GM12878 (cell line): ENCODE measurements at regions not wholly inside any gene's neighbourhood (a gene's known extent, or its start where the extent isn't known, plus 50 kb on each side); places are given as distances from the start of the nearest gene placed in this dataset.

Experiments
- ATAC-seq: fragments of 200-7000 bp; cut with Tn5 transposase; 3 replicates; pipeline ENCODE4 v1.9.1; 2020; ENCODE audit warnings: mild to moderate bottlenecking, moderate library complexity
- BruUV-seq: library from RNA; stranded (reverse); fragments of 400-500 nt; replicated peaks from 2 replicates; lab custom pipeline; 2021; lab: Mats Ljungman, UMichigan
- CTCF ChIA-PET: fragments of 300-600 bp; sonication (Branson Sonifier 250); formaldehyde crosslinking; extraction: SDS; loops from one replicate; lab custom pipeline; 2021; ENCODE audit warnings: inconsistent platforms; lab: Yijun Ruan, JAX
- POLR2A ChIA-PET: fragments of 350-600 bp; formaldehyde crosslinking; extraction: SDS; loops from one replicate; lab custom pipeline; 2021; ENCODE audit warnings: inconsistent platforms; lab: Charles Lee
- RAD21 ChIA-PET: fragments of 300-600 bp; sonication (Branson Sonifier 250); formaldehyde crosslinking; loops from one replicate; lab custom pipeline; 2023; ENCODE audit warnings: antibody characterized with exemption; ENCODE audit not compliant: unreplicated experiment; lab: Charles Lee
- SMC1A ChIA-PET: fragments of 300-600 bp; sonication (Branson Sonifier 250); formaldehyde crosslinking; loops from one replicate; lab custom pipeline; 2023; ENCODE audit not compliant: unreplicated experiment, uncharacterized antibody; lab: Charles Lee
- DNase-seq: peaks from one replicate; pipeline ENCODE4 v3.0.0-alpha.2; 2011; ENCODE audit warnings: low read depth, low spot score
- FAIRE-seq: peaks from 3 replicates; lab custom pipeline; 2011; peaks lifted over from hg19 to GRCh38; lab: Jason Lieb, UNC
- H2AFZ ChIP-seq: 2 replicates; pipeline ENCODE4 v1.6.0; 2011; ENCODE audit warnings: low read depth, low read length, control low read depth; ENCODE audit not compliant: control insufficient read depth
- H3K27ac ChIP-seq: 2 replicates; pipeline ENCODE4 v1.5.1; 2011; ENCODE audit warnings: control low read depth; ENCODE audit not compliant: control insufficient read depth, insufficient read depth
- H3K27me3 ChIP-seq, 2 experiments: replicated peaks in 1 of 2; 2 replicates each; pipeline versions ENCODE4 v1.6.0 to v1.6.1; 2011; ENCODE audit warnings: low read length in 1 of 2; ENCODE audit not compliant: control insufficient read depth in 2 of 2, insufficient read depth in 2 of 2
- H3K36me3 ChIP-seq, 2 experiments: 2 replicates each; pipeline ENCODE4 v1.5.1; 2011; ENCODE audit warnings: low read length in 1 of 2; ENCODE audit not compliant: control insufficient read depth in 2 of 2, insufficient read depth in 2 of 2
- H3K4me1 ChIP-seq: 2 replicates; pipeline ENCODE4 v1.6.1; 2011; ENCODE audit warnings: mild to moderate bottlenecking, low read length, moderate library complexity, mixed read lengths; ENCODE audit not compliant: control insufficient read depth, insufficient read depth
- H3K4me2 ChIP-seq: 2 replicates; pipeline ENCODE4 v1.6.0; 2011; ENCODE audit warnings: control low read depth; ENCODE audit not compliant: control insufficient read depth, insufficient read depth
- H3K4me3 ChIP-seq: fragments of 200-600 bp; sonication (generic); 2 replicates; pipeline ENCODE4 v1.5.1; 2016
- H3K79me2 ChIP-seq: 2 replicates; pipeline ENCODE4 v1.6.0; 2011; ENCODE audit warnings: low read length; ENCODE audit not compliant: control insufficient read depth, insufficient read depth
- H3K9ac ChIP-seq: 2 replicates; pipeline ENCODE4 v1.8.0; 2011; ENCODE audit warnings: low read length, control low read depth, mixed read lengths; ENCODE audit not compliant: control insufficient read depth, insufficient read depth
- H3K9me3 ChIP-seq: replicated peaks from 3 replicates; pipeline ENCODE4 v1.5.1; 2011; ENCODE audit warnings: mild to moderate bottlenecking, low read length; ENCODE audit not compliant: control insufficient read depth, insufficient read depth
- H4K20me1 ChIP-seq: 2 replicates; pipeline ENCODE4 v1.6.0; 2011; ENCODE audit not compliant: control insufficient read depth, insufficient read depth
- BHLHE40 ChIP-seq, 2 experiments: fragments of 450-650 bp in 1 of 2; IDR thresholded peaks; 2 replicates each; pipeline ENCODE4 v1.6.1; 2011 to 2017; ENCODE audit warnings: low read depth in 2 of 2, borderline replicate concordance in 1 of 2, improper control_type of control experiment in 1 of 2, low read length in 1 of 2, mild to moderate bottlenecking in 1 of 2
- FOXK2 ChIP-seq: fragments of 450-650 bp; IDR thresholded peaks from 2 replicates; pipeline ENCODE4 v1.6.1; 2017; ENCODE audit warnings: mild to moderate bottlenecking, moderate library complexity
- GABPA ChIP-seq: IDR thresholded peaks from 2 replicates; pipeline ENCODE4 v1.6.1; 2014; ENCODE audit warnings: antibody characterized with exemption, low read depth, mild to moderate bottlenecking, inconsistent platforms
- MEF2A ChIP-seq: IDR thresholded peaks from 2 replicates; pipeline ENCODE4 v1.6.1; 2011; ENCODE audit warnings: low read depth, mild to moderate bottlenecking, low read length, moderate library complexity; ENCODE audit not compliant: insufficient read depth
- MYC ChIP-seq: IDR thresholded peaks from 2 replicates; pipeline ENCODE4 v1.6.1; 2011; ENCODE audit warnings: mild to moderate bottlenecking, low read length, moderate library complexity, inconsistent platforms; ENCODE audit not compliant: insufficient read depth, insufficient replicate concordance, insufficient read length, severe bottlenecking
- NFYB ChIP-seq: IDR thresholded peaks from 2 replicates; pipeline ENCODE4 v1.6.1; 2011; ENCODE audit warnings: low read depth, mild to moderate bottlenecking, low read length, improper control_type of control experiment, moderate library complexity; ENCODE audit not compliant: insufficient read depth
- NR2C1 ChIP-seq: fragments of 450-650 bp; IDR thresholded peaks from 2 replicates; pipeline ENCODE4 v1.6.1; 2017; ENCODE audit warnings: antibody characterized with exemption, mild to moderate bottlenecking, moderate library complexity
- RFX5 ChIP-seq: IDR thresholded peaks from 2 replicates; pipeline ENCODE4 v1.6.1; 2011; ENCODE audit warnings: low read depth, low read length, improper control_type of control experiment
- SIX5 ChIP-seq: IDR thresholded peaks from 2 replicates; pipeline ENCODE4 v1.6.1; 2011; ENCODE audit warnings: mild to moderate bottlenecking, low read depth, low read length, moderate library complexity; ENCODE audit not compliant: severe bottlenecking
- SMAD5 ChIP-seq: IDR thresholded peaks from 2 replicates; pipeline ENCODE4 v1.6.1; 2016; ENCODE audit warnings: antibody characterized with exemption, low read depth
- WGBS: methylation state at CpG from one replicate; pipeline ENCODE4 v1.1.6; 2016; ENCODE audit warnings: low lambda C conversion rate; ENCODE audit not compliant: insufficient replicate concordance, insufficient coverage; ENCODE audit errors: missing lambda C conversion rate; 5-methylcytosine and 5-hydroxymethylcytosine counted together
- in situ Hi-C: fragments of 300-500 bp; cut with MboI; formaldehyde crosslinking; loops from 9 replicates; pipeline ENCODE4 v1.14.3; 2018; ENCODE audit warnings: mixed read lengths
- intact Hi-C: fragments of 100-400 bp; cut with micrococcal nuclease; formaldehyde crosslinking; loops from one replicate; pipeline ENCODE4 v1.14.2; 2022; ENCODE audit not compliant: unreplicated experiment
- TF ChIP-seq, protein P1 (sequence below), 3 experiments: IDR thresholded peaks in 2 of 3; conservative IDR thresholded peaks in 1 of 3; 2 replicates each; pipeline ENCODE4 v1.5.1; 2011; ENCODE audit warnings: low read depth in 3 of 3, low read length in 3 of 3, mild to moderate bottlenecking in 3 of 3, control low read depth in 2 of 3, moderate library complexity in 2 of 3, inconsistent platforms in 1 of 3, mixed read lengths in 1 of 3; ENCODE audit not compliant: control insufficient read depth in 2 of 3, insufficient read depth in 1 of 3; ENCODE audit errors: extremely low read depth in 1 of 3
- TF ChIP-seq, protein P2 (sequence below): fragments of 450-650 bp; formaldehyde crosslinking; IDR thresholded peaks from 2 replicates; pipeline ENCODE4 v1.5.0; 2022; ENCODE audit warnings: mild to moderate bottlenecking, missing genetic modification characterization
- TF ChIP-seq, protein P3 (sequence below): fragments of 450-650 bp; formaldehyde crosslinking; IDR thresholded peaks from 2 replicates; pipeline ENCODE4 v1.4.0; 2022; ENCODE audit warnings: mild to moderate bottlenecking, moderate library complexity

DNA sequence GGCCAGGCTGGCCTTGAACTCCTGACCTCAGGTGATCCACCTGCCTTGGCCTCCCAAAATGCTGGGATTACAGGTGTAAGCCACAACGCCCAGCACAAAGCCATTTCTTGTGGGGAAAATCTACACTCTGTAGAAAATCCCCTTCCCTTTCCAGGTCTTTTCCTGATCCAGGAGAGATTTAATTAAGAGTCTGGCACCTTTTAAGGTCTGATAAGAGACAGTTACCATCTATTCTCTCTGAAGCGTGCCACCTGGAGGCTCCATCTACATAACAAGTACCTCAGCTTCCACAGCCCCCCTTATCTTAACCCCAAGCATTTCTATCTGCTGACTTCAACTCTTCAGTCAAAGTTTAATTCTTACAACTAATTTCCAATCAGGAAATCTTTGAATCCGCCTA is 71.4 kb upstream of the CDK20 start:
- Histone ChIP-seq H3K79me2 (no peaks in the 10 kb centered on the region), H3K4me2 (no peak overlapping the region), H3K27ac (no peak overlapping the region), H2AFZ (no peak overlapping the region), H3K4me1 (no peaks in the 10 kb centered on the region), H3K9ac (no peak overlapping the region), H3K4me3 (no peak overlapping the region), H3K36me3 (no peaks in the 10 kb centered on the region), H3K9me3 (no peaks in the 10 kb centered on the region; the same call in 2 of the 3 replicates)
- FAIRE-seq (no peak), ATAC-seq (no peak), DNase-seq (no peak)
- ChIA-PET SMC1A (no interaction called here), CTCF (no interaction called here), RAD21 (no interaction called here)
- intact Hi-C loops = no loop called here
- no TSS peak for BruUV-seq
- TF ChIP-seq NR2C1 (no peak), MEF2A (no peak), BHLHE40 (IDR thresholded peaks at IDR 0.05; ENCODE audit: borderline replicate concordance in 1 of 2, low read depth in 2 of 2, low read length in 1 of 2) (no peak), GABPA (no peak), MYC (no peak), FOXK2 (no peak), NFYB (no peak), RFX5 (no peak), SMAD5 (no peak), SIX5 (no peak)
- TF ChIP-seq, protein P1, sequence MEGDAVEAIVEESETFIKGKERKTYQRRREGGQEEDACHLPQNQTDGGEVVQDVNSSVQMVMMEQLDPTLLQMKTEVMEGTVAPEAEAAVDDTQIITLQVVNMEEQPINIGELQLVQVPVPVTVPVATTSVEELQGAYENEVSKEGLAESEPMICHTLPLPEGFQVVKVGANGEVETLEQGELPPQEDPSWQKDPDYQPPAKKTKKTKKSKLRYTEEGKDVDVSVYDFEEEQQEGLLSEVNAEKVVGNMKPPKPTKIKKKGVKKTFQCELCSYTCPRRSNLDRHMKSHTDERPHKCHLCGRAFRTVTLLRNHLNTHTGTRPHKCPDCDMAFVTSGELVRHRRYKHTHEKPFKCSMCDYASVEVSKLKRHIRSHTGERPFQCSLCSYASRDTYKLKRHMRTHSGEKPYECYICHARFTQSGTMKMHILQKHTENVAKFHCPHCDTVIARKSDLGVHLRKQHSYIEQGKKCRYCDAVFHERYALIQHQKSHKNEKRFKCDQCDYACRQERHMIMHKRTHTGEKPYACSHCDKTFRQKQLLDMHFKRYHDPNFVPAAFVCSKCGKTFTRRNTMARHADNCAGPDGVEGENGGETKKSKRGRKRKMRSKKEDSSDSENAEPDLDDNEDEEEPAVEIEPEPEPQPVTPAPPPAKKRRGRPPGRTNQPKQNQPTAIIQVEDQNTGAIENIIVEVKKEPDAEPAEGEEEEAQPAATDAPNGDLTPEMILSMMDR (IDR thresholded peaks at IDR 0.05 in 2 of 3, conservative IDR thresholded peaks at IDR 0.05 in 1 of 3; ENCODE audit: control insufficient read depth in 2 of 3, extremely low read depth in 1 of 3, insufficient read depth in 1 of 3, low read depth in 3 of 3, low read length in 3 of 3) = no peak
- TF ChIP-seq, protein P2, sequence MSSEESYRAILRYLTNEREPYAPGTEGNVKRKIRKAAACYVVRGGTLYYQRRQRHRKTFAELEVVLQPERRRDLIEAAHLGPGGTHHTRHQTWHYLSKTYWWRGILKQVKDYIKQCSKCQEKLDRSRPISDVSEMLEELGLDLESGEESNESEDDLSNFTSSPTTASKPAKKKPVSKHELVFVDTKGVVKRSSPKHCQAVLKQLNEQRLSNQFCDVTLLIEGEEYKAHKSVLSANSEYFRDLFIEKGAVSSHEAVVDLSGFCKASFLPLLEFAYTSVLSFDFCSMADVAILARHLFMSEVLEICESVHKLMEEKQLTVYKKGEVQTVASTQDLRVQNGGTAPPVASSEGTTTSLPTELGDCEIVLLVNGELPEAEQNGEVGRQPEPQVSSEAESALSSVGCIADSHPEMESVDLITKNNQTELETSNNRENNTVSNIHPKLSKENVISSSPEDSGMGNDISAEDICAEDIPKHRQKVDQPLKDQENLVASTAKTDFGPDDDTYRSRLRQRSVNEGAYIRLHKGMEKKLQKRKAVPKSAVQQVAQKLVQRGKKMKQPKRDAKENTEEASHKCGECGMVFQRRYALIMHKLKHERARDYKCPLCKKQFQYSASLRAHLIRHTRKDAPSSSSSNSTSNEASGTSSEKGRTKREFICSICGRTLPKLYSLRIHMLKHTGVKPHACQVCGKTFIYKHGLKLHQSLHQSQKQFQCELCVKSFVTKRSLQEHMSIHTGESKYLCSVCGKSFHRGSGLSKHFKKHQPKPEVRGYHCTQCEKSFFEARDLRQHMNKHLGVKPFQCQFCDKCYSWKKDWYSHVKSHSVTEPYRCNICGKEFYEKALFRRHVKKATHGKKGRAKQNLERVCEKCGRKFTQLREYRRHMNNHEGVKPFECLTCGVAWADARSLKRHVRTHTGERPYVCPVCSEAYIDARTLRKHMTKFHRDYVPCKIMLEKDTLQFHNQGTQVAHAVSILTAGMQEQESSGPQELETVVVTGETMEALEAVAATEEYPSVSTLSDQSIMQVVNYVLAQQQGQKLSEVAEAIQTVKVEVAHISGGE (CRISPR knock-in tag) = no peak
- TF ChIP-seq, protein P3, sequence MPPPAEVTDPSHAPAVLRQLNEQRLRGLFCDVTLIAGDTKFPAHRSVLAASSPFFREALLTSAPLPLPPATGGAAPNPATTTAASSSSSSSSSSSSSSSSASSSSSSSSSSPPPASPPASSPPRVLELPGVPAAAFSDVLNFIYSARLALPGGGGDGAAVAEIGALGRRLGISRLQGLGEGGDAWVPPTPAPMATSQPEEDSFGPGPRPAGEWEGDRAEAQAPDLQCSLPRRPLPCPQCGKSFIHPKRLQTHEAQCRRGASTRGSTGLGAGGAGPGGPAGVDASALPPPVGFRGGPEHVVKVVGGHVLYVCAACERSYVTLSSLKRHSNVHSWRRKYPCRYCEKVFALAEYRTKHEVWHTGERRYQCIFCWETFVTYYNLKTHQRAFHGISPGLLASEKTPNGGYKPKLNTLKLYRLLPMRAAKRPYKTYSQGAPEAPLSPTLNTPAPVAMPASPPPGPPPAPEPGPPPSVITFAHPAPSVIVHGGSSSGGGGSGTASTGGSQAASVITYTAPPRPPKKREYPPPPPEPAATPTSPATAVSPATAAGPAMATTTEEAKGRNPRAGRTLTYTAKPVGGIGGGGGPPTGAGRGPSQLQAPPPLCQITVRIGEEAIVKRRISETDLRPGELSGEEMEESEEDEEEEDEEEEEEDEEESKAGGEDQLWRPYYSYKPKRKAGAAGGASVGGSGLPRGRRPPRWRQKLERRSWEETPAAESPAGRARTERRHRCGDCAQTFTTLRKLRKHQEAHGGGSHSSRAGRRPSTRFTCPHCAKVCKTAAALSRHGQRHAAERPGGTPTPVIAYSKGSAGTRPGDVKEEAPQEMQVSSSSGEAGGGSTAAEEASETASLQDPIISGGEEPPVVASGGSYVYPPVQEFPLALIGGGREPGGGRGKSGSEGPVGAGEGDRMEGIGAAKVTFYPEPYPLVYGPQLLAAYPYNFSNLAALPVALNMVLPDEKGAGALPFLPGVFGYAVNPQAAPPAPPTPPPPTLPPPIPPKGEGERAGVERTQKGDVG (CRISPR knock-in tag) = no peak
- TF ChIP-seq, all 136 proteins: peak for 0
- in situ Hi-C loops = no loop called here
- Histone ChIP-seq H4K20me1 (no peaks in the 10 kb centered on the region), H3K27me3 (no peaks in the 10 kb centered on the region)
- POLR2A ChIA-PET = no interaction called here
- 3% methylated on average over 3 of the region's 3 CpGs for WGBS
